ENCODE measurements at regions not wholly inside any gene's neighbourhood (a gene's known extent, or its start where the extent isn't known, plus 50 kb on each side); places are given as distances from the start of the nearest gene placed in this dataset.
"Not testable (repeated sequence)": the region's sequence is repeated elsewhere in the genome, so short reads cannot be mapped to it uniquely, and the experiment has no call there.

DNA sequence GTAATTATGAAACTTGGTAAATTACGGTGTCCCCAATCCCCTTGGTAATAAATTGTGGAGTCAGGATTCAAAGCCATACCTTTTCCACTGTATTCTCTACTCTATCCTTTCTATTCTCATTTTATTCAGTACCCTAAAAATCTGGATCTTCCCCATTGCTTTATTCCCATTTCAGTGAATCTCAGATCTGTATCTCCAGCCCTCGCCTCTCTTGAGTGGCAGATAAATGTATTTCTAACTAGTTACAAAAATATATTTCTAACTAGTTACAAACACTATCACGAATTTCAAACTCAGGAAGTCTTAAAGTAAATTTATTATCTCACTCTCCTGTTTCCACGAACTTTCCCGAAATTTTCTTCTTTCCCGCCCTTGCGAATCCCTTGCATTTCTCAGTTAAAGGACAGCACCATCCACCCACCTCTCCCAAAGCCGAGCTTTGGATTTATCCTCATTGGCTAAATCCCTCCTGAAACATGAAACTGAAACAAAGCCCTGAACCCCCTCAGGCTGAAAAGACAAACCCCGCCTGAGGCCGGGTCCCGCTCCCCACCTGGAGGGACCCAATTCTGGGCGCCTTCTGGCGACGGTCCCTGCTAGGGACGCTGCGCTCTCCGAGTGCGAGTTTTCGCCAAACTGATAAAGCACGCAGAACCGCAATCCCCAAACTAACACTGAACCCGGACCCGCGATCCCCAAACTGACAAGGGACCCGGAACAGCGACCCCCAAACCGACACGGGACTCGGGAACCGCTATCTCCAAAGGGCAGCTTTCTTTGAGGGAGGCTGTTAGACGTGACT is 164.3 kb upstream of the PABPC3 start:
- DNase-seq, result no peak

DNA sequence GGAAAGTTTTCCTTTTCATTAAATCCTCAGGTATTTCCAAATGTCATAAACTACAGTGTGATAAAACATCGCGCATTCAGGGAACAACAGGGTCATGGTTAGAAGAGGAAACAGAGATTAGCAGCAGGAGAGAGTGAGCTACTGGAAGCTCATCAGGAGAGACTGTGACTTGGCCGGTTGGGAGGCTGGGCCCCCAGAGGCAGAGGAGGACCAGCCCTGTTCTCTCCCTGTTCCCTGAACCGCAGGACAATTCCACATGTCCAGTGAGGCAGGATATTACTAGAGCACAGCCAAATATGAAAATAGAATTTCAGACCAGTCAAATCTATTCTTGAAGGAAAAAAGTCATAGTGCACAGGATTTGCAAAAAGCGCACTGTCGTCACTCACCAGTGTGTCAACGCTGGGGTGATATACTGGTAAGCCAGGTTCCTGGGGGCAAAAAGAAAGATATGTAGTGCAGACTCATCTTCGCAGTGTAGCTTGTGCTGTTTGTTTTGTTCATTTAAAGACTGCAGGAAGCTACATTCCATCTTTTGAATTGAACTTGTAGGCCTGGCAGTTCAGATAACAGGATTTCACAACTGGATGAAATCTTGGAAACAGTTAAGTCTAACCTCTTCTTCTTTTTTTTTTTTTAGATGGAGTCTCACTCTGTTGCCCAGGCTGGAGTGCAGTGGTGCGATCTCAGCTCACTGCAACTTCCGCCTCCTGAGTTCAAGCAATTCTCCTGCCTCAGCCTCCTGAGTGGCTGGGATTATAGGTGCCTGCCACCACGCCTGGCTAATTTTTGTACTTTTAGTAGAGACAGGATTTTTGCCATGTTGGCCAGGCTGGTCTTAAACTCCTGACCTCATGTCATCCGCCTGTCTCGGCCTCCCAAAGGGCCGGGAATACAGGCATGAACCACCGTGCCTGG is 162.6 kb upstream of the PABPC3 start:
- not testable (repeated sequence) for DNase-seq

DNA sequence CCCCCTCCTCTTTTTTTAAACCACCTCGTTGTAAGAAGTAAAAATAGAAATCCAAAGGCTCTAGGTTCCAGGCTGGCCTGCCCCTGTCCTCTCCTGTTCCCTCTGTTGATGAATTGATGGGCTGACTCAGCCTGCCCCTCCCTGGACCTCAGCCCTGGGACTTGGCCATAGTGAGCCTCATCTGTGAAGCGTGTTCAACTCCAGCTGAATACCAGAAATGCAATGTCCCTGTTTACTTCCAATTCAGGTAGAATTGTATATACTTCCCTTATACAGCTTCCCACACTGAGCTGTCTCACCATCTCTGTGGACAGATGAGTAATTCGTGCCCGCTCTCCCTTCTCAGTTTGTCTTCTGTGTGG is 161.9 kb upstream of the PABPC3 start:
- DNase-seq, result not testable (repeated sequence)

DNA sequence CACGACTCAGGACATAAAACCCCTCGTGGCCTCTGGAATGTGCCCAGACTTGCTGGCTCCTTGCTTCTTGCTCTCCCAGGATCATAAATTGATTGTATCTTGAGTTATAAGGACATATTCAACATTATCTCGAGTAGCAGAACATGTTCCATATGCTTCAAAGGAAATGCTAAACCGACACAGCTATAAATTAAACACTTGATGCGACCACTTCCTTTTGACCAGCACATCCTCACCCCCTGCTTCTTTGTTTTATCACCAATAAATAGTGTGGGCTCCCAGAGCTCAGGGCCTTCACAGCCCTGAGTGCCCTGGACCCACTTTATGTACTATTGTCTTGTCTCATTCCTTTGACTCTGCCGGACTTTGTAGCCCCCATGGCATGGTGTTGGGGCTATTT is 157.0 kb upstream of the PABPC3 start:
- DNase-seq, result peak; percentile 1

DNA sequence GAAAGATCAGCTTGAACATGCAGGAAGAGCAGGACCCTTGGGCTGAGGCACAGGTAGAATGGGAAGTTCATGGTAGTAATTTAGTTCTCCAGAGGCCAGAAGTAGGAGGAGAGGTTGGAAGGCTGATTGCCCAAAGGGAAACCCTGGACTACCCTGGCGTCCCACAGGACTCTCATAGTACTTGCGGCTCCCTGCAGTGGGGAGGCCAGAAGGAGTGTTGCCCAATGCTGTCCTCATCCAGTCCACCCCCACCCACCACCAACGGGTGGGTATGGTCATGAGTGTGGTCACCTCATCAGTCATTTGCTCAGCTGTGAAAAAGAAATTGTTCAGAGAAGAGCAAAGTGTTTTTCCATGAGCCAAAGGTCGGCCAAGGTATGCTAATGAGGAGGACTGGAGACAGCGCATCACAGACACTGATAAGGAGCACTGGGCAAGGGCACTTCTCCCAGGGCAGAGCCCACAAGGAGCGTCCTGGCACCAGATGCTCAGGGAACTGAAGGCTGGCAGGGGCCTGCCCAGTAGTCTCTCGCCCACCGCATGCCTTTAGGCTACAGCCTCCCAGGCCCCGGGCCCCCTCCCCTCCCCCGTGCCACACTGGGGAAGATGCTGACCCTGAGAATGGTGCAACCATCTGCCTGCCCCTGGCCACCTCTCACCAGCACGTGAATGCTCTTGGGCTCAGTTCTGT is 154.8 kb upstream of the PABPC3 start:
- not testable (repeated sequence) for DNase-seq

DNA sequence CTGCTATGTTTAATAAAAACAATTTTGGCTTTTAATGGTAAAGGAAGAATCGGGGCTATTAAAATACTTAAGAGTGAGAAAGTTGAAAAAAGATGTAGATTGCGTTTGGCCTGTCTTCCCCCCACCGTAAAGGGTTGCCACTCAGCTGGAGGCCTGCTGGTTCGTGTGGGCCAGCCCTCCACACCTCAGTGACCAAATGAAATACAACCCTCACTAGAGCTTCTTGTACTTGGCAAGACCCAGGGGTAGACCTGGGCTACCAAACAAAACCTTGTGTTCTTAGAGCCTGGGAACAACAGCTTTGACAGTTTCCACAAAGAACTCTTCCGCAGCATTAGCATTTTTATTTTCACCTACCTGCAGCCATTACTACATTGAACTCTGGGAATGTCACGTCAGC is 152.8 kb upstream of the PABPC3 start:
- no peak for DNase-seq

DNA sequence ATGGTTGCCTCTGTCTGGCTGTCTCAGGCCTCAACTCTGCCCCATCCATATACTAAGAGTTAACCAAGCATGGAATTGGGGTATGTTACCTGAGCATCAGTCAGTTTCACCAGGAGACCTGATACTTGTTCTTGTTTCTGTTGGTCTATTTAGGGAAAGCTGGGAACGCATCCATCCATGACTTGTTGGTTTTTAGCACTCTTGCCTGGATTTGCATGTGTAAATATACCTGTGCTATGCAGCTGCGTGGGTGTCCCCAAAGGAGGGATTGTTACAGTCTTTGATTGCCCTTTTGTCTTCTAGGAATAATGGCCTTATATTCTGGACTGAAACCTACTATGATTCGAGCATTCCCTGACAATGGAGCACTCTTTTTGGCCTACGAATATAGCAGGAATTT is 151.9 kb upstream of the PABPC3 start:
- DNase-seq, result not testable (repeated sequence)

DNA sequence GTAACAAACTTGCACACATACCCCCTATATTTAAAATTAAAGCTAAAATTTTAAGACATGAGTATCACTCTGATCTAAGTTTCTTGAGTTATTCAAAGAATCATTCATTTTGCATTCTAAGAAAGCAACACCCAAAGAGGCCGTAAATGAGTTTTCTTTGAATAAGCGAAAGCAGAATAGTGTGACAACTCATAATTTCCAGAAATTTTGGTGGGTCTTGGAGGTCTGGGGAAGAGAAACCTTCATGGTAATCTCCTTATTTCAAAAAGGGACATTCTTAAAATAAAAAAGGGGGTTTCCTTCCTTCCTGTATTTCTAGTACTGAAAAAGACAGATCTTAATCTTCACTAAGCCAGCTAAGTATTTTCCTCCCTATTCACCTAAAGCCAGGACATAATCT is 147.0 kb upstream of the PABPC3 start:
- not testable (repeated sequence) for DNase-seq

DNA sequence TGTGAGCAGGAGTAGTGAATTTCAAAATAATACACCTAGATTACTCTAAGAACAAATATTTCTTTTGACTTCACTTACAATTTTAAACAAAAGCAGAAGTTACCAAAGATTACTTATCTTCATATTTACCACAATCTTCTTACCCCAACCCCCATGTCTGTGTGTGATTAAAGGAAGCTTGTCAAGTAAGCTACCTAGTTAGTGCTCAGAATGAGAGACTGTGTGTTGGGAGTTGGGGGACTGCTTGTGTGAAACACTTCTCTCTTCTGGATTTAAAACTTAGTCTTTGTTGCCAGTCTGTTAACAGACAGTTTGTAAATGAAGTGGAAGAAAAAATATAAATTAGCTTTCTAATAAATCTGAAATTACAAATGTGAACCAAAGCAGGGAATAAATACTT is 145.3 kb upstream of the PABPC3 start:
- DNase-seq, result not testable (repeated sequence)

DNA sequence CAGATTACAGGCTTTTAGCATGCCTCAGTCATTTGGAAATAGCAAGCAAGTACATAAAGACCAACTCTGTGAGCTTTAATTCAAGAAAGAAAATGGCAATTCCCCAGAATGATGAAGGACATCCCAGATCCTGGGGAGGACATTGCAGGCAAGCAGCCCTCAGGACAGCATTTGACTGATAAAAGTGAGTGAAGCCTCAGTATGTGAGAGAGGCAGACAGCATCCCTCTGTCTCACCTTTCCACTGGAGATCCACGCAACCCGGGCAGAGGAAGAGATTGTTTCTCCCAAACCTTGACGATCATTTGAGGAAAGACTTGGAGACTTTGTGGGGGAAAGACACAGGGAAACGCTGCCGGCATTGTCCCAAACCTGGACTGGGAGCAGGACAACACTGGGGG is 128.0 kb upstream of the PABPC3 start:
- not testable (repeated sequence) for DNase-seq

DNA sequence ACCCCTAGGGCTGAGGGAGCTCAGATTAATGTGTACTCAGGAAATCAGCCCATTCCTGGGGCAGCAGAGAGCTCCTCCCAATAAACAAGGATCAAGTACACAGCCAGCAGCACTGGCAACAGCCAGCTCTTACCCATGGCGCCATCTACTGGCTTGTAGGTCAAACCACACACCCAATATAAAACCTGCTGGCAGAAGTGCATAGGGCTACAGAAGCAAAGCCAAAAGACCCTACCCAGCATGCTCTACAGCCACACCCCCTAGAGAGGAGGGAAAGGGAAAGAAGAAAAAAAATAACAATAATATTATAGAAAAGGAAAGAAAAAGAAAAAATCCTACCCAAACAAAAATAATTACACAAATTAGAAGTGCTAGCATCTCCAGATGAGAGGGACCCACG is 127.5 kb upstream of the PABPC3 start:
- DNase-seq, result not testable (repeated sequence)

DNA sequence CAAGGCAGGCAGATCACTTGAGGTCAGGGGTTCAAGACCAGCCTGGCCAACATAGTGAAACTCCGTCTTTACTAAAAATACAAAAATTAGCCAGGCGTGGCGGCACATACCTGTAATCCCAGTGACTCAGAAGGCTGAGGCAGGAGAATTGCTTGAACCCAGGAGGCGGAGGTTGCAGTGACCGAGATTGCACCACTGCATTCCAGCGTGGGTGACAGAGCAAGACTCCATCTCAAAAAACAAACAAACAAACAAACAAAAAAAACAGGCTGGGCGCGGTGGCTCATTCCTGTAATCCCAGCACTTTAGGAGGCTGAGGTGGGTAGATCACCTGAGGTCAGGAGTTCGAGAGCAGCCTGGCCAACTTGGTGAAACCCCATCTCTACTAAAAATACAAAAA is 122.8 kb upstream of the PABPC3 start:
- not testable (repeated sequence) for DNase-seq

DNA sequence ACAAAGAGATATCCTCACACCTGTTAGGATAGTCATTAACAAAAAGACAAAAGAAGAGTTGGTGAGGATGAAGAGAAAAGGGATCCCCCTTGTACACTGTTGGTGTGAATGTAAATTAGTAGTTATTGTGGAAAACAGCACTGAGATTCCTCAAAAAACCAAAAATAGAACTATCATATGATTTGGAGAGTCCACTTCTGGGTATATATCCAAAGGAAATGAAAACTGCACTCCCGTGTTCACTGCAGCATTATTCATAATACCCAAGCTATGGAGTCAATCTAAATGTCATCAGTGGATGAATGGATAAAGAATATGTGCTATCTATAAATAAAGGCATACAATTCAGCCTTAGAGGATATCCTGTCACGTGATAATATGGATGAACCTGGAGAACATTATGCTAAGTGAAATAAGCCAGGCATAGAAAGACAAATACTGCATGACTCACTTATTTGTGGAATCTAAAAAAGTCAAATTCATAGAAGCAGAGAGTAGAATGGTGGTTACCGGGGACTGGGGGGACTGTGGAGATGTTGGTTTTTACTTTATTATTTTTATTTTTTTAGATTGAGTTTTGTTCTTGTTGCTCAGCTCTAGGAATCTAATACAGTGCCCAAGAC is 114.6 kb upstream of the PABPC3 start:
- not testable (repeated sequence) for DNase-seq

DNA sequence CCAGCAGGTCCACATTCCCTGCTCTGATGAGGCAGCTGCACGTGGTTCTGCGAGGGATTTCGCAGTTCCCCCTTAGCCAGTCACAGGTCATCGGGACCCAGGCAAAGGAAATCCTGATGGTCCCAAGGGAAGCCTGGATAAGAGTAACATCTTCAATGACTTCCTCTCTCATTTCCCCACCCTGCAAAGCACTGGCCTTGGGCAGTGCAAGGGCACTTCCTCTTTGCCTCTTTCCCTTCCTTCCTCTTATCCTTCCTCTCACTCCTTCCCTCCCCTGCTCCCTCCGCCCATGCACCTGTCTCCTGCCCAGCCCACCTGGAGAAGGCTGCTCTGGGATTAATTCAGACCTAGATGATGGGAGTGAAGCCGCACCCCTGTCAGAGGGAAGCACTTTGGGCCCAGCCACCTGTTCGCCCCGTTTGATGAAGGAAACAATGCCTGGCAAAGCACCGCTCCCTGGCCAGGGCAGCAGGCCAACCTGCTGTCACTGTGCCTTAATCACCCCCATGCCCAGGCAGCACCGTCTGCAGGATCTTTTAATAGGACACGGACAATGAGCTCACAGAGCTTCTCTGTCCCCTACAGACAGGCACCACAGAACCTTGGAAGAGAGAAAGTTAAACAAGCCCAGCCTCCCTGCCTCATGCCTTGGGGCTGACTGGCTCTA is 113.5 kb upstream of the PABPC3 start:
- peak; percentile 3 for DNase-seq

DNA sequence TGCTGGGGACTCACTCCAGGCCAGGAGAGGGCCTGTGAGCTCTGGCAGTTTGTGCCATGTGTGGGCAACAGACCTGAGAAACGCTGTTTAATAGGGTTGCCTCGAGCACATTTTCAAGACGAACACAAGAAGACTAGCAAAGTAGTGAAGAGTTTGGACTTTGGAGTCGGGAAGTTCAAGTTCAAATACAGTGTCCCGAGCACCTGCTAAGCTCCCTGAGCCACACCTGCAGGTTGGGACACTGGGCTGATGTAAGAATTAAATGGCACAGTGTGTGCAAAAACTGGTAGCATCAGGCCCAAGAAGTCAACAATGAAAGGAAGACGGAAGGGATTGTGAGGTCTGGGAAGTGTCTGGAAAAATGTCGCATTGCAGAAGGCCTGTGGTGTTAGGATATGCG is 112.8 kb upstream of the PABPC3 start:
- no peak for DNase-seq

DNA sequence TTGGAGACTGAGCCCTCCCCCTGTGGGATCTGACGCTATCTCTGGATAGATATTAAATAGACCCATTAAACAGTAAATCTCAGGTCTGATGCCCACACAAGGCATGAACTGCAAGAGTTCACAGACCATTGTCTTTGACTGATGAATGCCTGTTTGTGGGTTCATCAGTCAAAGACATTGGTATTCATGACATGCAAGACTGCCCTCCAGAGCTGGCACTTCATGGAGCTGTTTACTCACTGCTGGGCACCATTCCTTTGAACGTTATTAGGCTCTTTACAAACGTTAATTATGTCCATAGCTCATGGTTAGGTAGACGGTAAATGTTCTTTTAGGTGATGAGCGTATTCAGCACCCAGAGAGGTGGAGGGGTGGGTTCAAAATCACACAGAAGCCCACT is 111.8 kb upstream of the PABPC3 start:
- DNase-seq, result no peak

DNA sequence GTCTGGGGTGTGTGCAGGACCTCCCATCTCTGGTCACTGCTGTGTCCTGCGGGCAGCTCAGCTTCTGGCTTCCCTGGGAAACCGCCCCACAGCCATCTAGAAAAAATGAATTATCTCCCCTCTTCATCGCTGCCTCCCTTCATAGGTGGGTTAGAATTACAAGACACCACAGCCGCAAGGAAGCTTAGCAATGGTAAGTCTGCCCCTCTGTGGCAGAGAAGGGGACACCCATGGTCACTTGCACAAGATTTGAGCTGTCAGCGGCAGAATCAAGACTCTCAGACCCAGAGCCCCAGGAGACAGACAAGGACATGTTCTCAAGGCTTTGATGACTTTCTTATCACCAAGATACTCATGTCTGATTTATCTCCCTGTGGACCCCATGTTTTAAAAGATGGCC is 110.8 kb upstream of the PABPC3 start:
- DNase-seq, result no peak

DNA sequence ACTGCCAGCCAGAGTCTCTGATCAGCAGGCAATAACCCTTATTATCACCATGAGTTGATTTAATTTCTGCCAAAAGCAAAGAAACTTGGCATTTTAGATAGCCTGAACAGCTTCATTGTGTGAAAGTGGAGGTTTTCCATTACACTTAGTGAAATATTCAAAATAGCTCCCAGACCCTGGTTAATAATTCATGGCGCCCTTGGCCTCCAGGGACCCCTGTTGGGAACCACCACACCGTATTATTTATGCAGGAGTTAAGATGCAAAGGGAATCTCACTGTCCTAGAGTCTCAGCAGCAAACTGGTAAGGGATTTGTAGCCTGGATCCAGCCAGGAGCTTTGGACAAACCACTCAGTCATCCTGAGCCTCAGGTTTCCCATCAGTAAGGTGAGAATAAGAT is 110.0 kb upstream of the PABPC3 start:
- no peak for DNase-seq

DNA sequence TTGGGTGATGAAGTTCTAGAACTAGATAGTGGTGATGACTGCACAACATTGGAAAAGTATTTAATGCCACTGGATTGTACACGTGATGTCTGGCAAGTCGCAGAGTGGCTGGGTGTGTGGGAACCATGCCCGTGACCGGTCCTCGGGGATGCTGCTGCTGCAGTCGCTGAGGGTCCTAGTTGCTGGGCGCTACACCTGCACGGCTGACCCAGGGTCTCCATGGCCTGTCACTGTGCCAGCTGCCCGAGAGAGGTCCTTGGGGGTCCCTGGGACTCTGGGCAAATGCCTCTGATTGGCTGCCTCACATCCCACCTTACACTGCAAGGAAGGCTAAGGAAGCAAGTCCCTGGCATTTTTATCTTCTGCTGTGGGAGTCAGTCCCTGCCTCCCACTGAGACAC is 109.1 kb upstream of the PABPC3 start:
- DNase-seq, result no peak

DNA sequence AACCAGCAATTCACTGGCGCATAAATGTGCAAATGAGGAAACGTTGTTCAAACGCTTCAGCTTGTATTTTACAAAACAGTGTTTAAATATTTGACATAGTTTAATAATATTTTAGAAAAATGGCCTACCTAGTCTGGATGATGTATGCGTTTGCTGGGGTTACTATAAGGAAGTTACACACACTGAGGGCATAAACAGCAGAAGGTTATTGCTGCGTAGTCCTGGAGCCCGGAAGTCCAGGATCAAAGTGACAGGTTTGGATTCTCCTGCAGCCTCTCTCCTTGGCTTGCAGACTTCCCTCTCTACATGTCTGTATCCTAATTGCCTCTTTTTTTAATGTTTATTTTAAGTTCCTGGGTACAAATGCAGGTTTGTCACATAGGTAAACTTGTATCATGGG is 106.0 kb upstream of the PABPC3 start:
- DNase-seq, result not testable (repeated sequence)

DNA sequence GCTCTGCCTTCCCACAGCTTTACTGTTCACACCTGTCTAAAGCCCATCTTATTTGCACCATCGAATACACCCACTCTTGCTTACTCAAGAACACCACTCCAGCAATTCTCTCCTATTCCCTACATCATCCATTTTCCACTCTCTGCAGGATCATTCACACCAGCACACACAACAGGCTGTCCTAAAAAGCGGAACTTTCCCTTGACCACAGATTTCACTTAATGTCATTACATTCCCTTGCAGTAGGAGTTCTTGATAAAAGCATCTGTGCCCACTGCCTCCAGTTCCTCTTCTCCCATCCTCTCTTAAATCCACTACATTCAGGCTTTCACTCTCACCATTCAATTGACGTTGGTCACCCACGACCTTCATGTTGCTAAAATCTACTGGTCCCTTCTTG is 103.0 kb upstream of the PABPC3 start:
- DNase-seq, result not testable (repeated sequence)

DNA sequence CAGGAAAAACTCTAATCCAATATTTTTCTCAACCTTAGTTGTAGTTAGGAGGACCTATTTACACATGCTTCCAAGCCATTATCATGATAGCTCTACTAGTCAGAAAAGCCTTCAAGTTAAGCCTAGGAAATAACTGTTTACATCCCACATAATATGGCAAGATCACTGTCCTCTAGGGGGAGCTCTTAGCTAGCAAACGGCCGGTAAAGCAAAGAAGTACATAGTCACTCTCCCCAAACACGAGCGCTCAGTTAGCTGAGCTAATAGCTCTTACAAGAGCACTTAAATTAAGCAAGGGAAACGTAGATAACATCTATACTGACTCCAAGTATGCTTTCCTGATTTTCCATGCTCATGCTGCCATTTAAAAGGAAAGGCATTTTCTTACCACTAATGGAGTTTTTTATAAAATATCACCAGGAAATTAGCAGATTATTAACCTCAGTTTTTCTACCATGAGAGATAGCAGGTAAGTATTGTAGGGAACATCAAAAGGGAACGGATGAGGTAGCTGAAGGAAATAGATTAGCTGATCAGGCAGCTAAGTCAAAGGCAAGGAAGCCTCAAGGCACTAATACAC is 100.6 kb upstream of the PABPC3 start:
- peak; percentile 53 for DNase-seq
